SK-N-MC (cell line): ENCODE measurements at regions not wholly inside any gene's neighbourhood (a gene's known extent, or its start where the extent isn't known, plus 50 kb on each side); places are given as distances from the start of the nearest gene placed in this dataset.

Experiments used
- EZH2 ChIP-seq: fragments of 200-600 bp; sonication (generic); IDR thresholded peaks from one replicate; pipeline ENCODE4 v1.6.1; 2017; ENCODE audit warnings: antibody characterized with exemption
- FOXP2 ChIP-seq: optimal IDR thresholded peaks from 2 replicates; pipeline ENCODE3; 2011; ENCODE audit warnings: mild to moderate bottlenecking, moderate library complexity; ENCODE audit not compliant: insufficient read depth; ENCODE audit errors: extremely low read length, control extremely low read depth
- POLR2AphosphoS5 ChIP-seq: IDR thresholded peaks from 2 replicates; pipeline ENCODE4 v1.6.1; 2012; ENCODE audit warnings: mild to moderate bottlenecking, low read depth, low read length, borderline replicate concordance

GRCh38 chr5:29230591-29230990 is 1962.9 kb upstream of the CDH6 start:
- TF ChIP-seq POLR2AphosphoS5 (no peak), EZH2 (no peak), FOXP2 (no peak)
